ENCODE measurements at regions not wholly inside any gene's neighbourhood (a gene's known extent, or its start where the extent isn't known, plus 50 kb on each side); places are given as distances from the start of the nearest gene placed in this dataset.

DNA sequence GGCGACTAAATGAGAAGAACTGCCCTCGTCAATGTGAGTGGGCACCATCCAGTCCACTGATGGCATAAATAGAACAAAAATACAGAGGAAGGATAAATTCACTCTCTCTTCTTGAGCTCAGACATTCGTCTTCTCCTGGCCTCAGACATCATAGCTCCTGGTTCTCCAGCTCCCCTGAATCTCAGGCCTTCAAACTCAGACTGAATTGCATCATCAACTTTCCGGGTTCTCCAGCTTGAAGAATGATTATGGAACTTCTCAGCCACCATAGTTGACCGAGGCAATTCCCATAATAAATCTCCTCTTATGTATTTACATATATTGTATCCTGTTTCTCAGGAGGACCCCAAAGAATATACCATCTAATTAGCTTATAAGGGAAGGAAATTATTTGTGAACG, 55.0 kb upstream of the FNDC3A start:
- ATAC-seq (no peak), DNase-seq (no peak)
- Histone ChIP-seq H3K27me3 (no peaks in the 10 kb centered on the region), H3K27ac (no peak overlapping the region), H3K9me3 (no peaks in the 10 kb centered on the region), H3K36me3 (no peaks in the 10 kb centered on the region), H3K4me1 (no peaks in the 10 kb centered on the region), H3K4me3 (no peak overlapping the region)
- in situ Hi-C loops (cut with MboI; ENCODE audit: low sequenced_read_pairs in 4 of 4) (no loop called here), intact Hi-C loops (cut with DNase I; ENCODE audit: low total_unique reads) (no loop called here)
- TF ChIP-seq, protein P1, sequence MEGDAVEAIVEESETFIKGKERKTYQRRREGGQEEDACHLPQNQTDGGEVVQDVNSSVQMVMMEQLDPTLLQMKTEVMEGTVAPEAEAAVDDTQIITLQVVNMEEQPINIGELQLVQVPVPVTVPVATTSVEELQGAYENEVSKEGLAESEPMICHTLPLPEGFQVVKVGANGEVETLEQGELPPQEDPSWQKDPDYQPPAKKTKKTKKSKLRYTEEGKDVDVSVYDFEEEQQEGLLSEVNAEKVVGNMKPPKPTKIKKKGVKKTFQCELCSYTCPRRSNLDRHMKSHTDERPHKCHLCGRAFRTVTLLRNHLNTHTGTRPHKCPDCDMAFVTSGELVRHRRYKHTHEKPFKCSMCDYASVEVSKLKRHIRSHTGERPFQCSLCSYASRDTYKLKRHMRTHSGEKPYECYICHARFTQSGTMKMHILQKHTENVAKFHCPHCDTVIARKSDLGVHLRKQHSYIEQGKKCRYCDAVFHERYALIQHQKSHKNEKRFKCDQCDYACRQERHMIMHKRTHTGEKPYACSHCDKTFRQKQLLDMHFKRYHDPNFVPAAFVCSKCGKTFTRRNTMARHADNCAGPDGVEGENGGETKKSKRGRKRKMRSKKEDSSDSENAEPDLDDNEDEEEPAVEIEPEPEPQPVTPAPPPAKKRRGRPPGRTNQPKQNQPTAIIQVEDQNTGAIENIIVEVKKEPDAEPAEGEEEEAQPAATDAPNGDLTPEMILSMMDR (IDR thresholded peaks at IDR 0.05 in 4 of 5, conservative IDR thresholded peaks at IDR 0.05 in 1 of 5), result no peak
- no peak for TF ChIP-seq POLR2A (IDR thresholded peaks at IDR 0.05)

DNA sequence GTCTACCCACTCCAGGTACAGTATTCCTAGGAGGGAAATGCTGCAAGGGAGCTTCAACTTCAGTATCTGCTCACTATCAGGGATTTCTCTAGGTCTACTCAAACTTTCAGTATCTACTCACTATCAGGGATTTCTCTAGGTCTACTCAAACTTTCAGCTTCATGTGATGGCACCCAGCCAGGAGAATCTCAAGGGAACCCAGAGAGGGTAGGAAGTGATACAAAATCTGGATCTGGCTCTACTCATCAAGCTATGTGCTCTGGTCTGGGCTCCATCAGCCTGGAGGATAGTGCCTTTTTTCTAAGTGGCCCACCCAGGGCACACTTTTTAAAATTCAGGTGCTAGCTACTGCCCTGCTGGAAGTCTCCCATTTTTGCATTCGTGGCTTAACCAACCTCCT, 52.3 kb upstream of the FNDC3A start:
- H3K4me1 ChIP-seq, result no peaks in the 10 kb centered on the region
- no peak for DNase-seq
- in situ Hi-C loops (cut with MboI; ENCODE audit: low sequenced_read_pairs in 4 of 4) (no loop called here), intact Hi-C loops (cut with DNase I; ENCODE audit: low total_unique reads) (no loop called here)
- H3K4me3 ChIP-seq, result no peak overlapping the region
- no peaks in the 10 kb centered on the region for H3K27me3 ChIP-seq
- no peak for TF ChIP-seq POLR2A (IDR thresholded peaks at IDR 0.05)
- TF ChIP-seq, protein P1 (IDR thresholded peaks at IDR 0.05 in 4 of 5, conservative IDR thresholded peaks at IDR 0.05 in 1 of 5), result no peak
- H3K36me3 ChIP-seq, result no peaks in the 10 kb centered on the region
- ATAC-seq, result no peak
- H3K27ac ChIP-seq, result no peak overlapping the region
- no peaks in the 10 kb centered on the region for H3K9me3 ChIP-seq

DNA sequence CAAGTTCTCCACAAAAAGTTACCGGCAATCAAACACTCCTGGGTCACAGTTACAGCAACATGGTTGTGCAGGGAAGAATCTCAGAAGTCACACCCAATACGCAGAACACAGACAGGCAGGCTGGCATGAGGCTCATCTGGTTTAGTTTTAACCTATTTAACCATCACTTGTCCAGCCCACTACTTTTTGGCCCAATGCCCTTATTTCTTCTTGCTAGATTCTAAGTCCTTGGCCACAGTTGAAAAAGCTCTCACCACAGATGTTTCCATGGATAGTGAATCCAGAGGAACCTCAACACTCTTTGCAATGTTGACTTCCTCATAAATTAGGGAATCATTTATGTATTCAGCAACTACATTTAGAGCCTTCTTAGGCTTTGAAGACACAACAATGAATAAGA, 50.7 kb upstream of the FNDC3A start:
- Histone ChIP-seq H3K4me1 (no peaks in the 10 kb centered on the region), H3K9me3 (no peaks in the 10 kb centered on the region), H3K27ac (no peak overlapping the region), H3K4me3 (no peak overlapping the region), H3K27me3 (no peaks in the 10 kb centered on the region), H3K36me3 (no peaks in the 10 kb centered on the region)
- DNase-seq, result no peak
- ATAC-seq, result no peak
- no peak for TF ChIP-seq POLR2A (IDR thresholded peaks at IDR 0.05)
- TF ChIP-seq, protein P1 (IDR thresholded peaks at IDR 0.05 in 4 of 5, conservative IDR thresholded peaks at IDR 0.05 in 1 of 5), result no peak
- intact Hi-C loops (cut with DNase I; ENCODE audit: low total_unique reads), result no loop called here
- in situ Hi-C loops (cut with MboI; ENCODE audit: low sequenced_read_pairs in 4 of 4), result no loop called here
